Transverse colon (tissue), 4 donors: ENCODE measurements at regions not wholly inside any gene's neighbourhood (a gene's known extent, or its start where the extent isn't known, plus 50 kb on each side); places are given as distances from the start of the nearest gene placed in this dataset.

Source experiments
- POLR2A ChIP-seq: fragments of 450-650 bp; IDR thresholded peaks from one replicate; pipeline ENCODE4 v1.6.1; 2016; ENCODE audit warnings: antibody characterized with exemption, mild to moderate bottlenecking, moderate library complexity
- POLR2AphosphoS5 ChIP-seq, 3 donors: sonication (generic); formaldehyde crosslinking; IDR thresholded peaks; one replicate each; pipeline ENCODE4 v1.6.1; 2016; ENCODE audit warnings: antibody characterized with exemption in 3 of 3
- TF ChIP-seq, protein P1 (sequence below), 5 experiments: fragments of 200-600 bp in 3 of 5; fragments of 450-650 bp in 2 of 5; sonication (generic) in 3 of 5; IDR thresholded peaks; 1 replicate in 2 of 5; 2 replicates in 3 of 5; pipeline ENCODE4 v1.5.1; 2016 to 2017; ENCODE audit warnings: antibody characterized with exemption in 5 of 5, inconsistent platforms in 3 of 5, mild to moderate bottlenecking in 2 of 5, moderate library complexity in 1 of 5

DNA sequence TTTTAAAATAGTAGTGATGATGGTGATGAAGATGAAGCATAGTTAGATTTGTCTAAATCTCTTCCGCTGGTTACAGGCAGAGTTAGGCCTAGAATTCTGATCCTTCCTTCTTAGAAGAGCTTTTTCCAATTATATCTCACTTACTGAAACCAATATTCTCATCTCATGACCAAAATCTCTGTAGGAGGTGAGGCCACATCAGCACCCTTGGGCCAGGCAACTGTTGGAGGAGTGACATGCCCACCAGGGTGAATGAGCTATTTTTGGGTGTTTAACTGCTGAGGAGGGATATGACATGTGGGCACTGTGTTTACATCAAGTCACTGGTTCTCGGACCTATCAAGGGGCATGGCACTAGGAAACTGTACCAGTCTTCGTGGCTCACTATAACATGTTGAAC lies 102.2 kb upstream of the SLC24A3 start:
- no peak for TF ChIP-seq POLR2AphosphoS5 (IDR thresholded peaks at IDR 0.05)
- TF ChIP-seq, protein P1, sequence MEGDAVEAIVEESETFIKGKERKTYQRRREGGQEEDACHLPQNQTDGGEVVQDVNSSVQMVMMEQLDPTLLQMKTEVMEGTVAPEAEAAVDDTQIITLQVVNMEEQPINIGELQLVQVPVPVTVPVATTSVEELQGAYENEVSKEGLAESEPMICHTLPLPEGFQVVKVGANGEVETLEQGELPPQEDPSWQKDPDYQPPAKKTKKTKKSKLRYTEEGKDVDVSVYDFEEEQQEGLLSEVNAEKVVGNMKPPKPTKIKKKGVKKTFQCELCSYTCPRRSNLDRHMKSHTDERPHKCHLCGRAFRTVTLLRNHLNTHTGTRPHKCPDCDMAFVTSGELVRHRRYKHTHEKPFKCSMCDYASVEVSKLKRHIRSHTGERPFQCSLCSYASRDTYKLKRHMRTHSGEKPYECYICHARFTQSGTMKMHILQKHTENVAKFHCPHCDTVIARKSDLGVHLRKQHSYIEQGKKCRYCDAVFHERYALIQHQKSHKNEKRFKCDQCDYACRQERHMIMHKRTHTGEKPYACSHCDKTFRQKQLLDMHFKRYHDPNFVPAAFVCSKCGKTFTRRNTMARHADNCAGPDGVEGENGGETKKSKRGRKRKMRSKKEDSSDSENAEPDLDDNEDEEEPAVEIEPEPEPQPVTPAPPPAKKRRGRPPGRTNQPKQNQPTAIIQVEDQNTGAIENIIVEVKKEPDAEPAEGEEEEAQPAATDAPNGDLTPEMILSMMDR (IDR thresholded peaks at IDR 0.05): no peak
- no peak for TF ChIP-seq POLR2A
